Right renal cortex interstitium (tissue), 3 donors: ENCODE measurements at regions not wholly inside any gene's neighbourhood (a gene's known extent, or its start where the extent isn't known, plus 50 kb on each side); places are given as distances from the start of the nearest gene placed in this dataset.

Experiments
- DNase-seq, 3 donors: peaks; one replicate each; pipeline ENCODE4 v3.0.0-alpha.2; 2013; ENCODE audit warnings: low read depth in 3 of 3, low spot score in 2 of 3

DNA sequence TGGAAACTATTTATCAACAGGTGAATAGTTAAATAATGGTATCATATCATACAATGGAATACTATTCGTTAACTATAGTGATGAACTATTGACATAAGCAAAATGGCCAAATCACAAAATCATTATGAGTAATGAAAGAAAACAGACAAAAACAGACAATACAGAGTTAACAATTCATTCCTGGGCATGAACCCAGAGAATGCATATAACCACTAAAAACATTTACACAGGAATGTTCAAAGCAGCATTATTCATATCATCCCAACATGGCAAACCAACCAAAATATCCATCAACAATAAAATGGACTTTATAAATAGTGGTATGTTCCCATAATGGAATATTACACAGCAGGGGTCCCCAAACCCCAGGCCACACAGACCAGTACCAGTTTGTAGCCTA is 131.2 kb upstream of the CYP1B1 start:
- DNase-seq = no peak

- no peak for DNase-seq
Observed at GRCh38 chr2:38203446-38203810, 127.5 kb upstream of the CYP1B1 start.

DNA sequence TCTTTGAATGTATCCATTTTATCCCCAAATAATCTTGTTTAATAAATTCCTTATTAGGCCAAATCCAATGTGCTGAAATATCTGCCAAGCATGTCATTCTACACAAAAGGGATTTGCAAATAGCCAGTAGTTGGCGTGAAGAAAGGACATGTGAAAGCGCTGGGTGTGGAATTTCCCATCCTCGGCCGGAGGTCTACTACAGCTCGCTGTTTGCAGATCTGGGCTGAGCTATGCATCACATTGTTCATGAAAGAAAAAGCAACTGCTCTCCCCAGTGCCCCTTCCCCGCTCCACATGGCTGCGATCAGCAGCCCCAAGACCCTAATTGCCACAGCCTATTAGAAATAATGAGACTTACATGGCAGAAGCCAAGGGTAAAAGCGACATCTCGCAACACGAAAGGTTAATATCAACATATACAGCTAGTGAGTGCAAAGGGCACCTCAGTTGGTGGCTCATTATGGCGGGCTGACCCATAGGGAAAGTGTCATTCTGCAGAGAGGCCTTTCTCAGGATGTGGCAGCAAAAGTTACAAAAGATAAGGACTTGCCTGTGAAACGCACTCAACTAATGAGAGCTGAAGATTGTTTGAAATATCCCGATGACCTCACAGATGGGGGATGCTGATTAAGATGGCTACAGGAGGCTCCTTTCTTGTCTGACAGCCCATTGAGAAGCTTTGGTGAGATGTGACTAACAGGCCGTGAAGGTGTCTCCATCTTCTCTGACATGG is 126.9 kb upstream of the CYP1B1 start:
- DNase-seq = no peak

DNA sequence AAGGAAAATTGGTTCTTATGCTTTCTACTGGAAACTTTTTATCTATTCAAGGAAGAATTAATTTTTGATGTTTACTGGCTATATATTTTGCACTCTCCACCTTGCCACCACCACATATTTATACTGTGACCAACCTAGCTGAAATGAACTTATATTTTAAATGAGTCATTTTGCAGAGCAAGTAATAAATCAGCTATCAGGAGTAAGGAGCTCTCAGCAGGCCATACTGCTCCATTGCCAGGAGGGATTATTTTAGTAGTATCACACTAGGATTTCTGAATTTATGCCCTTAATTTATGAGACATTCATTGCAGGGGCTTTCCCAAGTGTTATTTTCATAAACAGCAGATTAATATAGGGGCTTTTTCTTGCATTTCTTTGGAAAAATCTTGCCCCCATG is 125.8 kb upstream of the CYP1B1 start:
- DNase-seq = no peak

- DNase-seq = peak in 2 of 3 donors; percentile 70 to 73
Observed at GRCh38 chr2:38200598-38200997, 124.6 kb upstream of the CYP1B1 start.

DNA sequence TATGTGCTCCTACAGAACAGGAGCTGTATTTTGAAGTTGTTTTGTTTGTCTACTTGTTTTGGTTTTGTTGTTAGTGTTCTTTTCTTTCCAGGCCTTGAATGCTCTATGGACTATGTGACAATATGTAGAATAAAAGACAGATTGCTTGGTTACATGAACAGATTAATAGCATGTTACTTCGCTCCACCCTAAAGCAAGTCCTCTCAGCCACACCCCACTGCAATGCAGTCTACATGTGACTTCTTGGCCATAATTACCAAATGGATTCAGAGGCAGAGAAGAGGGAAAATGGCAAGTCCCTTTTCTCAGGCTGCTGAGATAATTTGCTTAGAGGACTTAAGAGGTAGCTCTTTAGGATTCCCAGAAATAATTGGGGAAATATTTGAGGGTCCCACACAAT is 123.2 kb upstream of the CYP1B1 start:
- DNase-seq = no peak

DNA sequence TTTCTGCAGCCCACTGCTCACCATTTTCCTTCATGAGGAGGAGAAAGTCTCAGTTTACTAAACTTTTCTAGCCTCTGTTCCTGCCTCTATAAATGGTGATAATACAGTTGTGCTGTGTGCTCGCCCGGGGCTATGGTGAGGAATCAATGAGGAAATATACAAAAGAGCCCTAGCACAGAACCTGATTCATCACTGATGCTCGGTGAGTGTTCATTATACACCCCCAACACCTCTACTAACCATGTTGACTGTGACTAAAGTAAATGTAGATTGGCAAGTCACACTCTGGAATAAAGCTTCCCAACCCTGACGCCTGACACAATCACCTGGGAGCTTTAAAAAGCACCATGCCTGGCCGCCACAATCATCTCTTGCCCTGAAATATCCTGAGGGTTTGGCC is 118.8 kb upstream of the CYP1B1 start:
- no peak for DNase-seq

GRCh38 chr2:38192976-38193375 is 117.0 kb upstream of the CYP1B1 start:
- no peak for DNase-seq

DNA sequence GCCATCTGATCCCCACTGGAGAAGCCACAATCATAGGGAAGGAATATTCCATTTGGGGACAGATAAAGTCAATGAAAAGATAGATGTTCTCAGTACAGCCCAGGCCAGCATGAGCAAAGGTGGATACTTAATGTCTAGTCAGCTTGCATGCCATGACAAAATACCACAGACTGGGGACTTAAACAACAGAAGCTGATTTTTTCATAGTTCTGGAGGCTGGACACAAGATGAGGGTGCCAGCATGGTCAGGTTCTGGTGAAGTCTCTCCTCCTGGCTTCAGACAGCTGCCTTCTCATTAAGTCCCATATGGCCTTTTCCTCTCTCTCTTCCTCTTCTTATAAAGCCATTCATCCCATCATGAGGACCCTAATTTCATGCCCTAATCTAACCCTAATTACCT is 116.1 kb upstream of the CYP1B1 start:
- no peak for DNase-seq

DNA sequence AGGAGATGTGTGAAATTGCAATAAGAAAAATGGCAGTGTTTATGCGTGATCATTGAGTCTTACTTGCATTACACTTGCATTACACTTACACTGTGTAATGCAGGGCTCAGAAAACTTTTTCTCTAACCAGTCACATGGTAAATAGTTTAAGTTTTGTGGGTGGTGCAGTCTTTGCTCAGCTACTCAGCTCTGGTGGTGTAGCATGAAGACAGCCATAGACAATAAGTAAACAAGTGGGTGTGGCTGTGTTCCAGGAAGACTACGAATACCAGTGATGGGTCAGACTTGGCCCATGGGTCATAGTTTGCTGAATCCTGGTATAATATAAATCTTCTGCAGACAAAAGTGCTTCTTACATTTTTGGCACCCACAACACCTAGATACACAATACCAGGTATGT is 115.6 kb upstream of the CYP1B1 start:
- DNase-seq = no peak

DNA sequence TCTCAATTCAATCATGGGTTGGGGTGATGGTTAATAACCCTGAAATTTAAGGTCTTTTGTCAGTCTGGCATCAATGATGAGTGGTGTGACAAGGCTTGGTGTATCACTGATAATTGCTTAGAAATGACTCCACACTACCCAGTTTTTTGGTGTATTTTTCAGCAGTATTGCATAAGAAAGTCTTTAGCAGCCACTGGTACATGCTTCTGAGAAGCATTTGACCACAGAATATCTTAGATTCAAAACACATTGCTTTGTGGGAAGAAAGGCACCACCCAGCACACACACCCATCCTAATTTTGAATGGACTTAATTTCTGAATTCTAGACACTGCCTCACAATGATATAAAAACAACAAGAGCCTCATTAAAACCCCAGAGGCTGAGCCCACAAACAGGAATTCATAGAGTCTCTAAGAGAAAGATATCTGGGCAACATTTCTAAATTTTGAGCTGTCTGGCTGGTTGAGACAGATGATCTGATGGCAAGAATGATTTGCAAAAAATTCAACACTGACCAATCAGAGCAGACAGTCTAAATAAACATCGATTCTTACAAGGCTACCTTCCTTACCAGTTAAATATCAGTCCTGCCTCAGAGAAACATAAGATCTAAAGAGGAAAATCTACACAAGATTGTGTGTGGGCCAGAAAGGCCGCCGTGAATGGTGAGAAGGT is 114.7 kb upstream of the CYP1B1 start:
- no peak for DNase-seq

- no peak for DNase-seq
Observed at GRCh38 chr2:38187541-38188011, 111.6 kb upstream of the CYP1B1 start.

DNA sequence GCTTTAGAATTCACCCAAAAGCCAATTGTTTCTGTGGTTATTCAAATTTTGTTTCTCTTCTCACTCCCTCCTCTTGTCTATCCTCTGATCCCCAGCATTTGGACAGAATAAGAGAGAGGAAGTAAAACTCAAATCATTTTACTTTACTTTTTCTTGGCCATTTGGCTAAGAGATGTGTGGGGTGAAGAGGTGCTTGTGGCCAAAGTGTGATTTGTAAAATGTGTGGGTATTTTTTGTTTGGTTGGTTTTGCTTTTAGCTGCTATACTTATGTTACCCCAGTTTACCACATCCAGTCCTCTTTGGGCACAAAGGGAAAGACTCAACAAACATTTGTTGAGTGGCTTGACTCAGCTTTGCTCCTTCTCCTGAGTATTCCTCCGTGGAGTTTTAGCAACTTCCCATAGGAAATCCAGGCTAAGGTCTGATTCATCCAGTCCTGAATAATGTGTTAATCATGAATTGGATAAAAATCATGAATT is 109.1 kb upstream of the CYP1B1 start:
- no peak for DNase-seq

DNA sequence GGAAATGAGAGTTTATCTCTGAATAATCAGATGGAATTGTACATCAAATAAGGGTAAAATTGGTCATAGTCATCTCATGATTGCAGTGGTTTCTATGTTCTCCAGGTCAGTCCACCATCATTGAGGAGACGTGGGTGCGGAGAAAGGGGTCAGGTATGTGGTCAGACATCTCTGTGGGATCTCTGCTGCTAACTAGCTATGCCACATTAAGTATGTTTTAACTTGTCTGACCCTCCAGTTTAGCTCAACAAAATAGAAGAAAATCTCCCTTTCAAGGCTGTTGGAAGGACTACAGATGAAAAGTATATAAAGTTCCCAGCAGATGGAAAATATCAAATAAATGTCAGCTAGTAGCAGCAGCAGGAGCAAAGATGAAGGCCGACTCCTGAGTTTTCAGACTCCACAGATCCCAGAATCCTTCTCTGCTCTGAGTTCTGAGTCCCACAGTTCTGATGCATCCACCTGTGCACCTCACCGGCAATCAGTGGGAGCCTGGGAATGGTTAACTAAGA is 106.6 kb upstream of the CYP1B1 start:
- no peak for DNase-seq

DNA sequence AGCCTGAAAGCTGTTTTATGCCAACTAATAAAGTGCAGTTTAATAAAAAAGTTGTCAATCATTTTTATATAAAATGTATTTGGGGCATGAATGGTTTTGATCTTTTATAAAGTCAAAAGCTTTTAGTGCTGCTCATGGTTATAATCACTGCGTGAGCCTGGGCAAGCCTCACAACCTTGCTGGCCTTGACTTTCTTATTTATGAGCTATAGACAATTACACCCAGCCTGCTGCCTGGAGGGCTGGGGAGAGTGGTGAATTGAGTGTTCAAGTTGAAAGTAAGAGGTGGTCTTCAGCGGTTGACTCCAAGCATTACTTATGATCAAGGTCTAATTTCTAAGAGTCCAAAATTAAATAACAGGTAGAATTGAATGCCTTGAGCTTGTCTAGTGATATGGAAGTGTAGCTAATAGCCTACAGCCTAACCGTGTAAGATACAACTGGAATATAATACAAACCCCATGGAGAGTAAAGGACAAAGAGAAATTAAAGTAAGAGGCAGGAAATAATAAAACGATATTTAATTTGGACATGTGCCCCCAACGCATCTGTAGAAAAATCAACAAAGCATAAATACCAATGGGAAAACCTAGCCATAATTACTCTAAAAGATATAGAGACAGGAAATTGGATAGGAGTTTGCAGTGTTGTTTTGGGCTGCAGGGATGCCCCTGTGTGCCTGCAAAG is 106.0 kb upstream of the CYP1B1 start:
- no peak for DNase-seq

DNA sequence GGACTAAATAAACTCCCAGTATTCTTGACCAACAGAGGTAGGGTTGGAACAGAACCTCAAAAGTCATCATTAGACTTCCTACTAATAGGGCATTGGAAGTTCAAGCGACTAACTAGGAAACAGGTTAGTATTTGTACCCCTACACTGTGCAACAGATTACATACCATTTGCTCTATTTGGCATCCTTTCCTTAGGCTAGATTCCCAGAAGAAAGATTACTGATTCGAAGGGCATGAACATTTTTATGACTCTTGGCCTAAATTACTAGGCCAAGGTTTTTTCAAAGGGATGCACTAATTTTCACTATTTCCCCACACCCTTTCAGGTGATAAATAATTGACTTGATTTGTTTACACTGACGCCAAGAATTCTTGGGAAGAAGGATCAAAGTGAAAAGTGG is 104.8 kb upstream of the CYP1B1 start:
- no peak for DNase-seq

- no peak for DNase-seq
Observed at GRCh38 chr2:38178556-38179419, 102.8 kb upstream of the CYP1B1 start.

DNA sequence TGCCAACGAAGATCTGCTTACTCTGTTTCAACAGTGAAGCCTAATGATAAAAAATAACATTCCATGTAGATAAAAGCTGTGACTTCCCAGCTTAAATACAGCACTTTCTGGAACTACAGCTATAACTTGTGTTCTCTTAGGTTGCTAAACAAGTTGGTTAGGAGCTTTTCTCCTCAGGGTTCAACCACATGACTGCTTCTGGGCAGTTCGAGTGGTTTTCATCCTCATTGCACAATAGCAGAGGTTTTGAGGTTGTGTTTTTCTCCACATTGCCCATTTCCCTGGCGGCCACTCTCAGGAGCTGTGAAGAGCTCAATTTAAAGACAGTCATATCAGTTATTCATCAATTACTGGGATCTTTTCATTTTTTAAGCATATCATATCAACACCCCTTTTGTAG is 102.2 kb upstream of the CYP1B1 start:
- DNase-seq = no peak

DNA sequence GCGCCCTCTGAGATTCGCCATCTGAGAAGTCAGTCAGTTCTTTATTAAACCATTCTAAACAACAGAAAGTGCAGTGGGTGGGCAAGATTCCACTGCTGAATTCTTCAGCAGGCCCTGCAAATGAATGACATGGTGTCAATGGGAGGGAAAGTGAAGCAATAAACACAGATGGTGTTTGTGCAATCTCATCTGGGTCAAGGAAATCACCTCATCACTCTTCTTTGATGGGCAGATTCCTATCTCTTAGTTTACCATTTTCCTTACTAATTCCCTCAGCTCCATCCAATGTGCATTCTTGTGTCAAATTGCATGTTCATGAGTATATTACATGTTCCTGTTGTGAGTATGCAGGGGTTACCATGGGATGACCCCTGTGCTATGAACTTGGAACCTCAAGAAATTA is 100.7 kb upstream of the CYP1B1 start:
- no peak for DNase-seq

- no peak for DNase-seq
Observed at GRCh38 chr2:38174646-38175423, 98.9 kb upstream of the CYP1B1 start.
